GM19395 (cell line): ENCODE measurements at regions not wholly inside any gene's neighbourhood (a gene's known extent, or its start where the extent isn't known, plus 50 kb on each side); places are given as distances from the start of the nearest gene placed in this dataset.
"Not testable (repeated sequence)": the region's sequence is repeated elsewhere in the genome, so short reads cannot be mapped to it uniquely, and the experiment has no call there.

Source experiments
- ATAC-seq: cut with Tn5 transposase; IDR thresholded peaks from one replicate; pipeline ENCODE4 v1.9.1; 2021; ENCODE audit warnings: mild to moderate bottlenecking, moderate library complexity; ENCODE audit not compliant: unreplicated experiment

DNA sequence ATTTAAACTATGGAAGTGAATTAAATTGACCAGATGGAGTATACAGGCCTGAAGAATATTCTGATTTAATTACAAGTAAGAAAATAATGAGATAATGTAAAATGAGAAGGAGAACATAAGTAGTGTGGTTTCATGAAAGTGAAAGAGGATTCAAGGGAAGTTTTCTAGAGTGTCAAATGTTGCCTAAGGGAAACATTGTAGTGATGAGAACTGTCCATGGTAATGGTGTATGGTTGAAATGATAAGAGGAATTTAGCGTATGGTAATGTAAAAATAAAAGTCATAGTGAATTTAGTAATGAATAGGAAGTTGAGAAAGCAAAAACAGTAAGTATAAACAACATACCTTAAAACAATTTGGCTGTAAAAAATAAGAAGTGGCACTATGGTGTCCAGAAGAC lies 1954.6 kb upstream of the FLRT2 start:
- no peak for ATAC-seq

DNA sequence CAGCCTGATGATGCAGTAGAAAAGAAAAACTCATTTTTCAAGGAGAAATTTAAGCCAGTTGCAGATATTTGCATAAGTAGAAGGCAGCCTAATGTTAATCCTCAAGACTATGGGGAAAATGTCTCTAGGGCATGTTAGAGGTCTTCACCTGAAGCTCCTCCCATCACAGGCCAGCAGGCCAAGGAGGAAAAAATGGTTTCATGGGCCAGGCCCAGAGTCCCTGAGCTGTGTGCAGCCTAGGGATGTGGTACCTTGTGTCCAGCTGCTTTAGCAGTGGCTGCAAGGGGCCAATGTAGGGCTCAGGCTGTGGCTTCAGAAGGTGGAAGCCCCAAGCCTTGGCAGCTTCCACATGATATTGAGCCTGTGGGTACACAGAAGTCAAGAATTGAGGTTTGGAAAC lies 1946.7 kb upstream of the FLRT2 start:
- no peak for ATAC-seq

DNA sequence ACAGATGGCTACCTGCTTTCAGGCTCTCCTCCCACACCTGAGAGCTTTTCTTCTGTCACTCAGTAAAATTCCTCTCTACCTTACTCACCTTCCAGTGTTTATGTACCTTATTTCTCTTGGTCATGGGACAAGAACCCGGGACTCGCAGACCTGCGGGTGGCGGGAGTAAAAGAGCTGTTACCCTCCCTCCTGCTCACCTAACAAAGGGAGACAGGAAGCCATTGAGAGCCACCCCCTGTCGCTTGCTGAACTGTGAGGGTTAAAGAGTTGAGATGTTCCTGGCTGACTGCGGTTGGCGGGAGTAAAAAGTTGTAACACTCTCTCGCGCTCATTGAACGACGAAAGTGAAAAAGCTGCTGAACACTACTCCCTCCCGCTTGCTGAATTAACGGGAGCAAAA lies 1935.1 kb upstream of the FLRT2 start:
- ATAC-seq: no peak

DNA sequence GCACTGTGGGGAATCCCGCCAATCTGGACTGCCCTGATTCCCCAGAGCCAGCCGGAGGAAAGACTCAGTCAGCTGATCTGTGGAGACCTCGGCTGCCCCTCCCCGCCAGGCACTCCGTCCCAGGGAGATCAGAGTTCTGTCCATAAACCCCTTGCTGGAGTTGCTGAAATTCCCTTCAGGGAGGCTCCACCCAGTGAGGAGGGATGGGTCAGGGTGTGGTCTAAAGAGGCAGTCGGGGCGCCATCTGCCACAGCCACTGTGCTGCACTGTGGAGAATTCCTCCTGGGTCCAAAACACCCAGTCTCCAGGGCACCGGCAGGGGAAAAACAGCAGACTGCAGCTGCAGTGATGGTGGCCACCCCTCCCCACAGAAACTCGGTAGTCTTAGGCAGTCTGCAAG lies 1922.3 kb upstream of the FLRT2 start:
- ATAC-seq: no peak

DNA sequence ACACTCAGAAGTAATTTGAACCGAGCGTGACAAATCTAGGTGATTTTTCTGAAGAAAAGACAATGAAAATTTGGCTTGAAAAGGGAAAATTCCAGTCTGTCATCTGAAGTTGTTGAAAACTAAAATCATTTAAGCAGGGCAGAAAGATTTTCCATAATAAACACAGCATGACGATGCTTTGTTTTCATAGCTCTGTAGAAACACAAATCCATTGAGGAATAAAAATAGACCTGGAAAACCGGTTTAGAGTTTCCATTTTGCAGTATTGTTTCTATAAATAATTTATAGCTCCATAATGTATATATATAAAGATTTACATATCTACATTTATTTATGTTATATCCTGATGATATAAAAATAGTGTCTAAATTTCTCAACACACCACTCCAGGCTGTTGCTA lies 1918.5 kb upstream of the FLRT2 start:
- no peak for ATAC-seq

DNA sequence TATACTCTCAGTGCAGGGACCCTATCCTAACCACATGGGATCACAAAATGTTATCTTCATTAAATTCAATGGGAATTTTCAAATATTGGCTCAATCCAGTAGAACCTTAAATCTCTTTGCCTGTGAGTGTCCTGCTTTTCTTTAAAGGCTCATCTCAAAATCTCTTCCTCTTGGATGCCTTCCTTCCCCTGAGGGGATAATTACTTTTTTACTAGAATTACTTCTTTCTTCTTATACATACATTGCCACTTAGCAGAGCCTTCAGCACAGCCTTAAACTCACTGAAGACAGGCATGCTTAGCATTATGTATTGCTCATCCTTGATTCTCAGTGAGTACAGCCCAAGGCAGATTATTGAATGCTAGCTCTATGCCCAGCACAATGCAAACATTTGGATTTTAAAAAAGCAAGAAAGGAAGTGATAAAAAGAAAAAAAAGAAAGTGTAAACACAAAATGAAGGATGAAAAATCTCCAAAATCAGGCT lies 1918.0 kb upstream of the FLRT2 start:
- ATAC-seq: no peak

DNA sequence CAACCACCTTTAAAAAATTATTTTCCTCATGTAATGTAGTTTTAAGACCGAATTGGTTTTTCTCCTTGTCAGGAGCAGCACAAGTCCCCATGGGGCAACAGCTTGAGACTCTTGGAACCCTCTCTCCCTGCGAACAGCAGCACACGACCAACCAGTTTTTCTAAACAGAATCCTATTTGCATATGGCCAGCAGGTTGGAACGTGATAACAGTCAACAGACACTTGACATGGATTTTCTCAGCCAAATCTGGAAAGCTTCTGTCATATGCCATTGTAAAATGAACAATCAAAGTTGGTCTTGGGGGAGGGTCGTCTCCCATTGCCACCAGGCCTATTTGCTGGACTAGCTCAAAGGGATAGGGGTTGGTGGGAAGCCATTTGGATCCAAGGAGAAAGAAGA lies 1915.0 kb upstream of the FLRT2 start:
- ATAC-seq: no peak

DNA sequence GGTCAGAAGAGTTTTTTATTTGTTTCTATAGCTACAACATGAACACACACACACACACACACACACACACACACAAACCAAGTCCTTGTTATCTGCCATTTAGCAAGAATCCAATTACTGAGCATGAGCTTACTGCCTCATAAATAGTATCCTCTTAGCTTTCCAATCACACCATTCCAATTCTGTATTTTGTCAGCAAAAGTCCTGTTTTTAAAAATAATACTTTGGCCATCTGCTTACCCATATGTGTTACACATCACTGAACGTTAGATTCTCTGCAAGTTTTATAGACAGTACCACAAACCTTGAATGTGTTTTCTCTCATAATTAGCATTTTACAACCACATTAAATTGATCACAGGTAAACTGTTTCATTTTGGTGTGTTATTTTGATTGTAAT lies 1905.4 kb upstream of the FLRT2 start:
- ATAC-seq: no peak

DNA sequence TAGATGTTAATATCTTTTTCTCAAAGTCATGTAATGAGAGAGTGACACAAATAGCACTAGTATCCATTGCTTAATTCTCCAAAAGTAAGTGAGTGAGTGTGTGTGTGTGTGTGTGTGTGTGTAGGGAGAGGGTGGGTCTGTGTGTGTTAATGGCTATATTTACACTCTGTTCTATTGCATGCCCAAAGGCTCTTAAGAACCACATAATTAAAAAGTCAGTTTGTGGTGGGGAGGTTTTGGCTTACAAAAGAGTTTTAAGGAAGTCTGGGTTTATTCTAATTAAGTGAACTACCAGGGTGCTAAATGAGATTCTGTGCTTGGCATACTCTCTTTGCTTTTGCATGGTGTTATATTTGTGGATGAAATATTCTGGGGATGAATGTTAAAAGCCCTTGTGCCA lies 1897.6 kb upstream of the FLRT2 start:
- no peak for ATAC-seq

DNA sequence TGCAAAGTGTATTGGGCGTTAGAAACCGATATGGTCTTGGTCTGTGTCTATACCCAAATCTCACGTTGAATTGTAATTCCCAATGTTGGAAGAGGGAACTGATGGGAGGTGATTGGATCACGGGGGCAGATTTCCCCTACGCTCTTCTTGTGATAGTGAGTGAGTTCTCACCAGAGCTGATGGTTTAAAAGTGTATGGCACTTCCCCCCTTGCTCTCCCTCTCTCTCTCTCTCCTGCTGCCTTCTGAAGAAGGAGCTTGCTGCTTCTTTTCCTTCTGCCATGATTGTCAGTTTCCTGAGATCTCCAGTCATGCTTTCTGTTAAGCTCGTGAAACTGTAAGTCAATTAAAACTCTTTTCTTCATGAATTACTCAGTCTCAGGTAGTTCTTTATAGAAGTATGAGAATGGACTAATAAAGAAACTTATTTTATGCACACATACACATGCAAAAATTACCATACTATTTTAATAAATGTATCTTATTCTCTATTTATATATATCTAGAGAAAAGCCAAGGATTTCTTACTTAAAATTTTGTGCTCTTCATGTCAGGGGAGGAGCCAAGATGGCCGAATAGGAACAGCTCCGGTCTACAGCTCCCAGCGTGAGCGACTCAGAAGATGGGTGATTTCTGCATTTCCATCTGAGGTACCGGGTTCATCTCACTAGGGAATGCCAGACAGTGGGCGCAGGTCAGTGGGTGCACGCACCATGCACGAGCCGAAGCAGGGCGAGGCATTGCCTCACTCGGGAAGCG lies 1891.0 kb upstream of the FLRT2 start:
- no peak for ATAC-seq

DNA sequence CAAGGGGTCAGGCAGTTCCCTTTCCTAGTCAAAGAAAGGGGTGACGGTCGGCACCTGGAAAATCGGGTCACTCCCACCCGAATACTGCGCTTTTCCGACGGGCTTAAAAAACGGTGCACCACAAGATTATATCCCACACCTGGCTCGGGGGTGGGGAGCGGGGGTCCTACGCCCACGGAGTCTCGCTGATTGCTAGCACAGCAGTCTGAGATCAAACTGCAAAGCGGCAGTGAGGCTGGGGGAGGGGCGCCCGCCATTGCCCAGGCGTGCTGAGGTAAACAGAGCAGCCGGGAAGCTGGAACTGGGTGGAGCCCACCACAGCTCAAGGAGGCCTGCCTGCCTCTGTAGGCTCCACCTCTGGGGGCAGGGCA lies 1890.5 kb upstream of the FLRT2 start:
- ATAC-seq: not testable (repeated sequence)

DNA sequence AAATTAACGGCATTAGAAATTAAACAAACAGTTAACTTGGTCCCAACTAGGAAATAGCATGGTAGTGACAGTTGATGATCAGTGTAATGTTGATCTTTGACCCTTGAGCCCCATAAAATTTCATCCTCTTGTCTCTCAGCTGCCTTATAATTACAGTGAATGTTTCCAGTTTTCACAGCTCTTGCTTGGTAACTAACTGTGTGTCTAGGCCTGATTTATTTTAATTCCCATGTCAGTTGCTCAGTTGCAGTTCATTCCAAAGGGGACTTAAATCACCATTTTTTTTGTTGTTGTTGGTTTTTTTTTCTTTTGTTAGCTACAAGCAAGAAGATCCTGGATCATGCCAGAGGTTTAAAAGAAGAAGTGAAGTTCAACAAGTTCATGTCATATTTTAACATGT lies 1883.7 kb upstream of the FLRT2 start:
- no peak for ATAC-seq

DNA sequence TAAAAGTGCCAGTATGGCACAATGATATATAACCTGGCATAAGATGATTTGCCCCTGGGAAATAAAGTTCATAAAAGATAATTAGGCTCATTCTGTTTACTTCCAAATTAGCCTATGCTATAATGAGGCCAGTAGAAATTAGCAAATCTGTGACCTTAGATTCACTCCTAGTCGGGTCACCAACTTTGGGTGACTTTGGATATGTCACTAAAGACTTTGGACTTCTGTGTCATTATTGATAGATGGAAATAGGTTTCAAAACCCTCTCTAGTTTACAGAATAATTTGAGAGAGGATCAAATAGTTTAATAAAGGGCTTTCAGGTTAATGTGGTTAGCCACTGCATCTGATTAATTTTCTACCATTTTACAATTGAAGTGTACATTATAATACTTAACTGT lies 1869.3 kb upstream of the FLRT2 start:
- no peak for ATAC-seq

DNA sequence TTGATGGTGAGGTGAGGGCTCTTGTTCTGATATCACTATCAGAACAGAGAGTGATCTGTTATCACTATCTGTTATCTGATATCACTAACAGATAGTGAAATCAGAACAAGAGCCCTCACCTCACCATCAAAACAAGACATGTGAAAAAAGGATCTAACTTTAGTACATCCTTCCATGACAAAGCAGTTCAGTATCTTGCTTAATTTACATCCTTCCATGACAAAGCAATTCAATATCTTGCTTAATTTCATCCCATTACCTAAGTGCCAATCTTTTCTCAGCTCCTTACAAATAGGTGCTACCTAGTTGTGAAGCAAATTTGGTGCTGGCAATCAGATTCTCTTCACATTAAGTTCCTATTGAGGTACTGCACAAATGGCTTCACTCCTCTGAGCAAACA lies 1865.6 kb upstream of the FLRT2 start:
- ATAC-seq: no peak

DNA sequence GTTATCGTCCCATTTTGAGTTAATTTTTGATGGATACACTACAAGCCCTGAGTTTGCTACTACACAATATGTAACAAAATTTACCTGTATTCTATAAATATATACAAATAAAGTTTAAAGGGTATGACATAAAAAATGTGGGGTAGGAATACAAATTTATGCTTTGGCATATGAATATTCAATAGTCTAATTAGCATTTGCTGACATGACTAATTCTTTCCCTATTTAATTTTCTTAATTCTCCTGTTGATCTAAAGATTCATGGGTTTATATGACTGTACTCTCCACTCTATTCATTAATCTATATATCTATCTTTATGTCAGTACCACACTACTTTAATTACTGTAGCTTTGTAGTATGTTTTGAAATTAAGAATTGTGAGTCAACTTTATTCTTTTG lies 1840.7 kb upstream of the FLRT2 start:
- ATAC-seq: no peak

DNA sequence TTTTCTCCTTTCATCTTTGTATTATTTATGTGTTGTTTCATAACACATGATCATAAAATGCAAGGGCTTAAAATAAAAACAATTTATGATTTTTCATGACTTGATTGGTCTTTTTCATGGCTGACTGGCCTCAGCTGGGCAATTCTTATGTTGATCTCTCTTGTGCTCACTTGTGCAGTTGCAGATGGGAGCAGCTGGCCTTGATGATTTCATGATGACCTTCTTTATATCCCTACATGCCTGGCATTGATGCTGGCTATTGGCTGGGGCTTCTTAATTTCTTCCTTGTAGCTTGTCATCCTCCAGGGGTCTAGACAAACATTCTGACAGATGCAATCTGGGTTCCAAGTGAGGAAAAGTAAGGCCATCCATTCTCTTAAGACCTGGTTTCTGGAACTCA lies 1832.8 kb upstream of the FLRT2 start:
- no peak for ATAC-seq

DNA sequence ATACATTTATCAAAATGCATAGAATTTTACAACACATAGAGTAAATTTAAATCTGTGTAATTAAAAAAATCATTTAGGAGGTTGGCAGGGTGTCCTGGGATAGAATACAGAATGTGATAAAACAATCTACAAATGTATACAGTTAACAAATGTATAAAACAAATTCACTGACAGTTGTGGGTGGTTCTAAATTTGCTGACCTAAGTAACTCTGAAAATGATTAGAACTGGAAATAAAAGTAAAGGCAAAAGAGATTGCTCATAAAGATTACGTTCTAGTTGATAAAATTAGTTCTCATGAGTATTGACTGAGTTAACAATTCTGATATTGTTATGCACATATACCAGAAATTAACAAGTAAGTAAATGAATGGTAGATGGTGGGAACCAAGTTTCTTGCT lies 1827.3 kb upstream of the FLRT2 start:
- no peak for ATAC-seq

DNA sequence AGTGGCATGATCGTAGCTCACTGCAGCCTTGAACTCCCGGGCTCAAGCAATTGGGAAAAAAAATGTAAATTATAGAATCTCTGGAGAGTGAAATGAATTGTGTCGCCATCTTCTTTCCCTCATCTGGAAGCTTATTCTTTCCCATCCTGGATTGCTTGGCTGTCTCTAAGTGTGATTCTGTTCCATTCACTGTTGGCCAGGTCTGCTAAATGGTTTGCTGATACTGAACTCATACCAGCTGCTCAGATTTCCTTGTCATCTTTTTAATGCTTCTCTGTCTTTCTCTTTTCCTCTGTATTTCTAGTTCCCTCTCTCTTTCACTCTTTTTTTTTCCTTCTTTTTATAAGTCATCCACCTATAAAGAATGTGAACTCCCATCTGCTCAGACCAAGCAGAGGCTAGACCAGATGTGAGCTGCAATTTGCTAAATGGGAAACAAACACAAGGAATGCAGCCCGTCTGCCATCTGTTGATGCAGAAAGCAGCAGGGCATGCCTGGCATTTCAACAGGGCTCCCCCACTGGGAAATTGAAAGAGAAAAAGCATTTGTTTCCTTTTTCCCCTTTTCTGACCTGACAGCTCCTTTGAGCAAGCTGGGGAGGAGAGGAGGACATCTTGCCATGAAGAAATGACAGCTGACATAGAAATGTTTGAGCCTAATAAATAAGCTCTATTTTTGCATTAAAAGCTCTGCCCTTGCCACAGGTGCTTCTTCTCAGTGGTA lies 1823.6 kb upstream of the FLRT2 start:
- no peak for ATAC-seq

DNA sequence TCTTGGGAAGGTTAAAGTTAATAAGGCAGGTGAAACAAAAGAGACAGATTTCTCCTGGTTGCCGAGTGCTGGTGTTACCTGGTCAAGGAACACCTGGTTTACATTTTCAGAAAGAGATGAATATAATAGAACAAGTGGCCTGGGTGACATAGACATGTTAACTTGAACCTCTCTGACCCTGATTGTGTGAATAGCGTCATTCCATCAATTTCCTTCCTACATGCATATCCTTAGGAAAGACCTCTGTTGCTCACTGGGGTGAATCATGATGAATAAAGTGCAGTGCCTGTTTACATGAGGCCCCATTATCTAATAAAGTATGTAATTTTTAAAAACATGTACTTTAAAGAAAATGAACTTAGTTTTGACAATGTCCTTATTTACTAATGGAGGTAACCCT lies 1822.9 kb upstream of the FLRT2 start:
- ATAC-seq: no peak

DNA sequence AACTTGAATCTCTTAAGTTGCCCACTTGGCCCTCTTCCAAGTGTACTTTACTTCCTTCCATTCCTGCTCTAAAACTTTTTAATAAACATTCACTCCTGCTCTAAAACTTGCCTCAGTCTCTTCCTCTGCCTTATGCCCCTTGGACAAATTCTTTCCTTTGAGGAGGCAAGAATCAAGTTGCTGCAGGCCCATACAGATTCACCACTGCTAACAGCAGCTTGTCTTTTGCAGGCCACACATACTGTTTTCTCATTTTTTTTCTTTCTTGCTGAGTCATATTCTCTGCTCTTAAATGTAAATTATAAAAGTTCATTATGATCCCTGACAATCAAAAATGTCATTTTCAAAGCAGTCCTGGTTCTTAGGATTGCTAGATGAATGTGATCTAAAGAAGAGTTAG lies 1820.8 kb upstream of the FLRT2 start:
- ATAC-seq: no peak

DNA sequence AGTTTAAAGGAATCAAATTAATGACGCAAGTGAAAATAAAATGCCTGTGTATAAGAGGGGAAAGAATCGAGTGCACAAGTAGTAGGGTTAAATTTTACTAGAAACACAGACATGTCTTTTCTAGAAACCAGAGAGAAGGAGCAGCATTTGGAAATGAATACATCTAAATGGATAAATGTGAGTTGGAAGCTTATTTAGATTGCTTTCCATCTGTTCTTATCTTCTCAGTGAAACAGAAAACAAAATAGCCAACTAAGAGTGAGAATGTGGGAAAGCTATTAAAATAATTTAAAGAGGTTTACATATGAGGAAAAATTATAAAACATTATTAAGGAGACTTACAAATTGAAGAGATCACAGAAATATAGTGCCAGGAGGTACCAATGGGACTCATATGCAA lies 1818.9 kb upstream of the FLRT2 start:
- no peak for ATAC-seq

DNA sequence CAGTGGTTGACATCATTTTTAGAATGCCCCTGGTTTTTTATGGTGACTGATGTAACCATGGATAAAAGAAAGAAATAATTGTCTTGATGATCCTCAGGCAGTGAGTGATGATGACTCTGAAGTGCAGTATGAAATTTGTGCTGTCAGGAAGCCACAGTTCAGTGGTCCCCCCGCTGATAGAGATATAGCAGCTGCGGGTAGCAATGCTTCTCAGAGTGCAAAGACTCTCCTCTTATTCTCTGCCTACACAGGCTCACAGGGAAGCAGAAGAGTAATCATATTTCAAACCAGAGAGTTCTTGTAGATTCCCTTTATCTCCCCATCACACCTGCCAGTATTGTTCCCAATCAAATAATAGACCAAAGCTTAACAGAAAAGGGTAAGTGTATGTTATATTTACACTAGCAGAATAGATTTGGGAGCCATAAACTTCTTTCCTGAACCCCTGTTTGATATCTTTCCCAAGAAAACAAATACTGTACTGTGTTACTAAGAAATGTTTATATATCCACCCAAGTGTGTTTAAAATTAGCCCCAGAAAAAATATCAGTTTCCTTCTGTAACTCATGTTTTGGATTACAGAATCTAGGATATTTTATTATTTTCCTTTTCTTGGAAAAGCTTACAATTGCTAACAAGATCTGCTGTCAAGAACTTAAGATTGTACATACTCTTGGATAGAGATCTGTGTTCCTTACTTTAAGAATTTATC lies 1817.4 kb upstream of the FLRT2 start:
- ATAC-seq: no peak
